ENCODE measurements at regions not wholly inside any gene's neighbourhood (a gene's known extent, or its start where the extent isn't known, plus 50 kb on each side); places are given as distances from the start of the nearest gene placed in this dataset.
"Not testable (repeated sequence)": the region's sequence is repeated elsewhere in the genome, so short reads cannot be mapped to it uniquely, and the experiment has no call there.

GRCh38 chr15:77892335-77892734 is 185.2 kb downstream of the TBC1D2B start:
- DNase-seq (ENCODE audit: insufficient read length, low spot score) (no peak), FAIRE-seq (no peak)
- TF ChIP-seq POLR2A (IDR thresholded peaks at IDR 0.05; ENCODE audit: low read depth, low read length) = no peak

GRCh38 chr15:77891862-77892261 is 185.6 kb downstream of the TBC1D2B start:
- not testable (repeated sequence) for DNase-seq (ENCODE audit: insufficient read length, low spot score)

DNA sequence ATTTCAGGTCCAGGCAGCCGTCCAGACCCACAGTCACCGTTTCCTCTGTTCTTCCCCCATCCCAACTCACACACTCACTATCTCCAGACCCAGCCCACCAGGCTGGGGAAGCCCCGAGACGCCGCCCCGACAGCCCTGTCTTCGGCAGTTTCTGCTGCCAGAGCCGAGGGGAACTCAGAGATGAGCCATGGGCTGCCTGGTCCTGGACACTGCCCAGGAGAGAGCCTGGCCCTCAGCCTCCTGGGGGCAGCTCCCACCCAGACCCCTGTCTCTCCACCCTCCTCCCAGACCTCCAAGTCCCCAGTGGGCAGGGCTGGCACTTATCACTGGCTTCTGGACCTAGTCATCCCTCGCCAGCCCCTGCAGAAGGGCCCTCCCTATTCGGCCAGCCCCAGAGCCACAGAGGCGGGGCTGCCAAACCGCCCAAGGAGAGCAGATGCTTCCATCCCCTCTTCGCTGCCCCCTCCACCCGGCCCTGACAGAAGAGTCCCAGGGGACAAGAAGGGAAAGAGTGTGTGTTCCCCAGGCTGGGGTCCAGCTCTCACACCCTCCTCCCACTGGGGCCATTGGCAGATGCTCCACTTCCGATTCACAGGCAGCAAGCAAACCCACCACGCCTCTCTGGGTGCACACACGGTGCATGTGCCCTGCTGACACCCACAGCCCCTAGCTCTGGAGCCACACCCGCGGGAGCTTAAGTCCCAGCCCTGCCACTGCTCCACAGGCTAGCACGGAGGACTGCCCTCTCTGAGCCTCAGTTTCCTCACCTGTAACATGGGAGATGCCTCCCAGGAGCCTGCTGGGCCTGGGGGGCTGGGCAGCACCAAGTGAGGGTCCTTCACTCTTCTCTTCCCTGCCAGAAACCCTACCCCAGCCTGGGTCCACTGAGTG is 186.4 kb downstream of the TBC1D2B start:
- DNase-seq (ENCODE audit: insufficient read length, low spot score); FAIRE-seq: not testable (repeated sequence)

More at GRCh38 chr15:77891862-77892261, 185.6 kb downstream of the TBC1D2B start:
- not testable (repeated sequence) for FAIRE-seq

DNA sequence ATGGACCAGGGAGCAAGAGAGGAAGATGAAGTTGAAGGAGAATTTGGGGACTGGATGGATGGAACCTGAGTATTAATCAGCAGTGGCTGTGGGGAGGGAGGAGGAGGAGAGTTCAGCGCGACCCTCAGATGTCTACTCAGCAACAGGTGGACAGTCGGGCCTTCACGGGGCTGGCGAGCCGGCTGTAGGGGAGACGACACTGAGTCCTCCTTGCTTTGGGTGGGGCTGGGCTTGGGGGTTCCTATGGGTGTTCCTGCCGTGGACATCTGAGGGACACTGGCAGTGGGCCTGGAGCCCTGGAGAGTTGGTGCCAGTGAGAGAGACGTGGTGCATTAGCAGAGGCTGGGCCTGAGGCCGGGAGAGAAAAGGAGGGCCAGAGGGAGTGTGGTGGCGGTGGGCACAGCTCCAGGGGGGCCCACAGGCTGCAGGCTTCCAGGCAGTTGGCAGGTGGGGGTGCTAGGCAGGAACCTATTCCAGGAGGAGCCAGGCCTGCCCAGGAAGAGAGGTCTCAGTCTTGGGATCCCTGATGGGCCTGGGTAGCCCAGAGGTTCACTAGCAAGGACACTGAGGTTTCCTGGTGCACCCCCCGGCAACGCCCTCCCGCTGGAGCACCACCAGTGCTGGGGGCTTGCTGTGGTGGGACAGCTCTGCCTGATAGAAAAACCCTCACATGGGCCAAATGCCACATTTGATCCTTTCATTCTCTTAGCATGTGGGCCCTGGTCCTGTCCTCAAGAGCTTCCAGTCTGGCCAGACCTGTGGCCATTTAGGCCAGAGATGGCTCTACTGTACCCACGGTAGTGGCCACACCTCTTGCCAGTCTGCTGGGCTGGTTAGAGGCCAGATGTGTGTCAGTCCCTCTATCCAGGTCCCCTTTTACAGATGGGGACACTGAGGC is 187.4 kb downstream of the TBC1D2B start:
- not testable (repeated sequence) for FAIRE-seq; DNase-seq (ENCODE audit: insufficient read length, low spot score)

GRCh38 chr15:77889009-77889806 is 188.3 kb downstream of the TBC1D2B start:
- DNase-seq (ENCODE audit: insufficient read length, low spot score) = no peak
- no peak for FAIRE-seq
- TF ChIP-seq POLR2A (IDR thresholded peaks at IDR 0.05; ENCODE audit: low read depth, low read length) = no peak

- not testable (repeated sequence) for DNase-seq (ENCODE audit: insufficient read length, low spot score); FAIRE-seq
Measured at GRCh38 chr15:77887563-77888429, 189.7 kb downstream of the TBC1D2B start.

- FAIRE-seq (no peak), DNase-seq (ENCODE audit: insufficient read length, low spot score) (no peak)
- no peak for TF ChIP-seq POLR2A (IDR thresholded peaks at IDR 0.05; ENCODE audit: low read depth, low read length)
Measured at GRCh38 chr15:77886805-77887448, 190.6 kb downstream of the TBC1D2B start.

- not testable (repeated sequence) for DNase-seq (ENCODE audit: insufficient read length, low spot score); FAIRE-seq
Measured at GRCh38 chr15:77885877-77886500, 191.5 kb downstream of the TBC1D2B start.

- not testable (repeated sequence) for FAIRE-seq; DNase-seq (ENCODE audit: insufficient read length, low spot score)
Measured at GRCh38 chr15:77883012-77883411, 194.5 kb downstream of the TBC1D2B start.

DNA sequence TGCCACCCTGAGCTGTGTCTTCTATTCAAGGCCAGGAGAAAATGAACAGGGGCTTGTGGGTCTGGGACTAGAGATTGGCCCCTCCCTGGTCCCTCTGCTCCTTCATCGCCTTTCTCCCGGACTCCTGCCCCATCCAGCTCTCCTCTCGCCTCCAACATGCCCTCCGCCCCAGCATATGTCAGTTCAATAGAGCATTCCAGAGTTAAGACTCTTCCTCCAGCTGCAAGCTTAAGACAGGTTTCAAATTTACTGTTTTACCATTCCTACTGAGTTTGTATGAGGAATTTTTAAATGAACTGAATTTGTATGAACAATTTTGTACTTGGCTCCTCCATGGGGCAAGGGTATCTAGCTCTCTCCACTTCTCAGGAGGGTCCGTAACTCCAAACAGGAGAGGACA is 195.6 kb downstream of the TBC1D2B start:
- TF ChIP-seq POLR2A (IDR thresholded peaks at IDR 0.05; ENCODE audit: low read depth, low read length) = no peak
- DNase-seq (ENCODE audit: insufficient read length, low spot score) (no peak), FAIRE-seq (no peak)

DNA sequence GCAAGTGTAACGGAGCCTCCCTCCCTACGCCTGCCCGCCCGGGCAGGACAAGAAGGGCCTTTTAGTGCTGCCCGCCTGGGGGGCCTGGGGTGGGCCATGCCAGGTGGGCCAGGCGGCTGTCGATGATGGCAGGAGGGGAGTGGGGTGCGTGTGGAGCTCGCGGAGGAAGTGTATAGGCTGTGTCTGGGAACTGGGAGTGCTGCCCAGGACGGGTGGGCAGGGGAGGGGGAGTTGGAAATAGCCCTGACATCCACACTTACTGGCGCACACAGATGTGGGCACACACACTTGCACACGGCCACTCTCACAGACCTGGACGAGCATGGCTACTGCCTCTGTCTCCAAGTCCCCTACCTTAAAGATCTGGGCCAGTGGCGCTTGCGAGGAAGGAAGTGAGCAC is 196.0 kb downstream of the TBC1D2B start:
- not testable (repeated sequence) for FAIRE-seq; DNase-seq (ENCODE audit: insufficient read length, low spot score)

DNA sequence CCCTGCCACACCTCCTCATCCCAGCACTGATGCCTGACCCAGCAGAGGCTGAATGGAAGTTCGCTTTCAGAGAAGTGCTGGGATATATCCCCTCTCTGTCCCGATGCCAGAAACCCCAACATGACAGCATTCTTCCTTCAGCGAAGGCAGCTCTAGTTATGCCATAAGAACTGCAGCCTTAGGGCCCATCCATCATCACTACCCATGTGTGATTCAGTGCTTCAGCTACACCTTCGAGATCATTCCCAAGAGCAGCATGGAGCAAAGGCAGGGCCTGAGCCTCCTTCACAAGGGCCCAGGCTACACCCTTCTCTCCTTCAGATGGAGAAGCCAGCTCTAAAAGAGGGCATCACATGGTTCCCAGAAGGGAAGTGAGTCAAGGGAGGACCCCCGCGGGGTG is 198.0 kb downstream of the TBC1D2B start:
- FAIRE-seq; DNase-seq (ENCODE audit: insufficient read length, low spot score): not testable (repeated sequence)
